Body of pancreas (tissue), 4 donors: ENCODE measurements at regions not wholly inside any gene's neighbourhood (a gene's known extent, or its start where the extent isn't known, plus 50 kb on each side); places are given as distances from the start of the nearest gene placed in this dataset.

ENCODE experiments used
- ATAC-seq: fragments of 150-250 bp; one replicate; pipeline ENCODE4 v1.9.1; 2016
- DNase-seq, 4 donors: peaks; one replicate each; pipeline ENCODE4 v3.0.0-alpha.2; 2019
- H3K27ac ChIP-seq, 4 donors: fragments of 200-600 bp; sonication (generic); 1 replicate in 3 of 4; 2 replicates in 1 of 4; pipeline versions ENCODE4 v1.5.1 to v1.6.1; 2016 to 2019; ENCODE audit warnings: mild to moderate bottlenecking in 1 of 4, mixed read lengths in 1 of 4, moderate library complexity in 1 of 4
- H3K27me3 ChIP-seq, 2 donors: fragments of 200-600 bp; sonication (generic); one replicate each; pipeline ENCODE4 v1.6.0; 2016; ENCODE audit warnings: mild to moderate bottlenecking in 1 of 2
- H3K36me3 ChIP-seq, 2 donors: fragments of 200-600 bp; sonication (generic); replicated peaks in 1 of 2; 2 replicates each; pipeline ENCODE4 v1.5.1; 2016; ENCODE audit warnings: low read depth in 2 of 2; ENCODE audit not compliant: insufficient read depth in 1 of 2
- H3K4me1 ChIP-seq: fragments of 200-600 bp; sonication (generic); one replicate; pipeline ENCODE4 v1.6.0; 2016
- H3K4me3 ChIP-seq, 2 donors: fragments of 200-600 bp; sonication (generic); 1 replicate in 1 of 2; 2 replicates in 1 of 2; pipeline ENCODE4 v1.5.1; 2016 to 2019
- H3K9me3 ChIP-seq, 3 donors: fragments of 200-600 bp; sonication (generic); 1 replicate in 2 of 3; 2 replicates in 1 of 3; pipeline ENCODE4 v1.5.1; 2016
- POLR2A ChIP-seq, 3 donors: fragments of 450-650 bp; IDR thresholded peaks; one replicate each; pipeline ENCODE4 v1.6.1; 2016; ENCODE audit warnings: antibody characterized with exemption in 3 of 3, mild to moderate bottlenecking in 2 of 3
- whole genome bisulfite sequencing, 2 donors: methylation state at CpG; one replicate each; pipeline ENCODE4 v1.1.5; 2017; 5-methylcytosine and 5-hydroxymethylcytosine counted together
- intact Hi-C: fragments of 100-400 bp; cut with DNase I; formaldehyde crosslinking; loops from one replicate; pipeline ENCODE4 v1.15.1; 2023
- TF ChIP-seq, protein P1 (sequence below), 7 experiments: fragments of 450-650 bp in 4 of 7; fragments of 200-600 bp in 3 of 7; sonication (generic) in 3 of 7; IDR thresholded peaks; one replicate each; pipeline ENCODE4 v1.5.1; 2016 to 2019; ENCODE audit warnings: antibody characterized with exemption in 7 of 7

DNA sequence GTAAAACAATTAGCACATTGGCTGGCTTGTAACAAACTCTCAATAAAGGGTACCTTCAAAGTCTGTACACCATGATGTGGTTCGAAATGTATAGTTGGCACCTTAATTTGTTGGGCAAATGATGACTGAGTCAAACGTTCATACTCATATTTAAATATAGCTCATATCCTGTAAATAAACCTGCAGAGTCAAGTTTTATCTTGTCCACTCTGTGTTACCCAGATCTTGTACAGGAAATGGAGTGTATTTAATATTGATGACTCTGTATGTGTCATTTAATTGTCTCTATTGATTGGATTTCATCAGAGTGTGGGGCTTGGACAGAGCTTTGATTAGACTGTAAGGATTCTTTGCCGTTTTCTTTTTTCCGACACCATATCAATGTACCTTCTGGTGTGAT, 805.6 kb upstream of the ZEB2 start:
- no peak for TF ChIP-seq POLR2A (IDR thresholded peaks at IDR 0.05)
- TF ChIP-seq, protein P1, sequence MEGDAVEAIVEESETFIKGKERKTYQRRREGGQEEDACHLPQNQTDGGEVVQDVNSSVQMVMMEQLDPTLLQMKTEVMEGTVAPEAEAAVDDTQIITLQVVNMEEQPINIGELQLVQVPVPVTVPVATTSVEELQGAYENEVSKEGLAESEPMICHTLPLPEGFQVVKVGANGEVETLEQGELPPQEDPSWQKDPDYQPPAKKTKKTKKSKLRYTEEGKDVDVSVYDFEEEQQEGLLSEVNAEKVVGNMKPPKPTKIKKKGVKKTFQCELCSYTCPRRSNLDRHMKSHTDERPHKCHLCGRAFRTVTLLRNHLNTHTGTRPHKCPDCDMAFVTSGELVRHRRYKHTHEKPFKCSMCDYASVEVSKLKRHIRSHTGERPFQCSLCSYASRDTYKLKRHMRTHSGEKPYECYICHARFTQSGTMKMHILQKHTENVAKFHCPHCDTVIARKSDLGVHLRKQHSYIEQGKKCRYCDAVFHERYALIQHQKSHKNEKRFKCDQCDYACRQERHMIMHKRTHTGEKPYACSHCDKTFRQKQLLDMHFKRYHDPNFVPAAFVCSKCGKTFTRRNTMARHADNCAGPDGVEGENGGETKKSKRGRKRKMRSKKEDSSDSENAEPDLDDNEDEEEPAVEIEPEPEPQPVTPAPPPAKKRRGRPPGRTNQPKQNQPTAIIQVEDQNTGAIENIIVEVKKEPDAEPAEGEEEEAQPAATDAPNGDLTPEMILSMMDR (IDR thresholded peaks at IDR 0.05) = no peak
- 60% methylated on average over 4 of the region's 4 CpGs for WGBS, 2 donors
- H3K27me3 ChIP-seq = no peaks in the 10 kb centered on the region
- ATAC-seq (no peak), DNase-seq (no peak)
- H3K4me3 ChIP-seq = no peak overlapping the region
- intact Hi-C loops = no loop called here
- no peaks in the 10 kb centered on the region for H3K9me3 ChIP-seq
- no peak overlapping the region for H3K27ac ChIP-seq
- peaks cover 6% of the 10 kb centered on the region for H3K4me1 ChIP-seq
- H3K36me3 ChIP-seq = no peaks in the 10 kb centered on the region

- DNase-seq (no peak), ATAC-seq (no peak)
- WGBS, 2 donors = 62 to 94% methylated on average over 1 of the region's 1 CpG
- Histone ChIP-seq H3K27ac (no peak overlapping the region), H3K9me3 (no peaks in the 10 kb centered on the region), H3K27me3 (no peaks in the 10 kb centered on the region), H3K4me1 (peaks cover under 1% of the 10 kb centered on the region), H3K36me3 (no peaks in the 10 kb centered on the region), H3K4me3 (no peak overlapping the region)
- intact Hi-C loops = no loop called here
- TF ChIP-seq, protein P1 (IDR thresholded peaks at IDR 0.05) = no peak
- TF ChIP-seq POLR2A (IDR thresholded peaks at IDR 0.05) = no peak
These were observed 804.8 kb upstream of the ZEB2 start for GRCh38 chr2:145324748-145325147.

- TF ChIP-seq, protein P1 (IDR thresholded peaks at IDR 0.05) = no peak
- TF ChIP-seq POLR2A (IDR thresholded peaks at IDR 0.05) = no peak
- Histone ChIP-seq H3K9me3 (no peaks in the 10 kb centered on the region), H3K27me3 (no peaks in the 10 kb centered on the region), H3K27ac (no peak overlapping the region), H3K4me3 (no peak overlapping the region), H3K36me3 (no peaks in the 10 kb centered on the region), H3K4me1 (no peaks in the 10 kb centered on the region)
- 68% methylated on average over 2 of the region's 2 CpGs for WGBS, 2 donors
- DNase-seq = no peak
- ATAC-seq = no peak
- intact Hi-C loops = no loop called here
These were observed 803.6 kb upstream of the ZEB2 start for GRCh38 chr2:145323512-145323911.

DNA sequence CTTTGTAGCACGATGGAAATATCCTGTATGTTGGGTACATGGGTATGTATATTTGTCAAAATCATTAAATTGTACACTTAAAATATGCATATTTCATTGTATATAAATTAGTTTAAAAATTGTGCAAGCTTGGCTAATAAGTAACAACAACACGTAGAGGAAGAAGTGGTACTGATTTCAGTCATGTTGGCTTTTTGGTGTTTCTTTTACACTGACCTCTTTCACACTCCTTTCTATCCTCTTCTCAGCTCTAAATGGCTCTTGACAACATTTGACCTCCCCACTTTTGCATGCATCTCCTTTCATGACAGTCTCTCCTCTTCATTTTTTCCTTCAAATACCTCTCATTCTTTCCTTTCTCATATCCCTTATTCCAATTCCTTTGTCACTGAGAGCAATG, 801.4 kb upstream of the ZEB2 start:
- H3K9me3 ChIP-seq = no peaks in the 10 kb centered on the region
- 54 to 62% methylated on average over 2 of the region's 2 CpGs for WGBS, 2 donors
- H3K36me3 ChIP-seq = no peaks in the 10 kb centered on the region
- TF ChIP-seq POLR2A (IDR thresholded peaks at IDR 0.05) = no peak
- TF ChIP-seq, protein P1 (IDR thresholded peaks at IDR 0.05) = no peak
- no peak for ATAC-seq
- H3K27me3 ChIP-seq = no peaks in the 10 kb centered on the region
- H3K4me1 ChIP-seq = no peaks in the 10 kb centered on the region
- no peak for DNase-seq
- no peak overlapping the region for H3K27ac ChIP-seq
- H3K4me3 ChIP-seq = no peak overlapping the region
- intact Hi-C loops = no loop called here

DNA sequence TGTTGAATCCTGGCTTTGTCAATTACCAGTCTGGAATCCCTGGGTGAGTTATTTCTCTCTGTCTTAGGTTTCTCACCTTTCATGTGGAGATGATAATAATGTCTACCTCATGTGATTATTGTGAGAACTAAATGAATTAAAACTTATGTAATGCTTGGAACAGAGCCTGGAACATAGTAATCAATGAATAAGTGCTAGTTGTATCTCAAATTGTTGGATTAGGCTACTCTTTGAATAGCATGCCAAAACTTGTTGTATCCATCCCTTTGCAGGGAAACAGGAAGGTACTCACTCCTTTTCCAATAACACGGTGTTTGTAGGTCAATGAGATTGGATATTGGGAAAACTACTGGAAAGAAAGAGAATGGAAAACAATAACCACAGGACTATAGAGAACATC, 796.6 kb upstream of the ZEB2 start:
- intact Hi-C loops = no loop called here
- Histone ChIP-seq H3K27ac (no peak overlapping the region), H3K4me3 (no peak overlapping the region), H3K36me3 (no peaks in the 10 kb centered on the region), H3K27me3 (no peaks in the 10 kb centered on the region), H3K9me3 (no peaks in the 10 kb centered on the region), H3K4me1 (no peaks in the 10 kb centered on the region)
- no peak for DNase-seq
- 67 to 79% methylated on average over 1 of the region's 1 CpG for WGBS, 2 donors
- no peak for TF ChIP-seq POLR2A (IDR thresholded peaks at IDR 0.05)
- TF ChIP-seq, protein P1 (IDR thresholded peaks at IDR 0.05) = no peak
- no peak for ATAC-seq
